Colonic mucosa (tissue), 4 donors: ENCODE measurements at regions not wholly inside any gene's neighbourhood (a gene's known extent, or its start where the extent isn't known, plus 50 kb on each side); places are given as distances from the start of the nearest gene placed in this dataset.
"Not testable (repeated sequence)": the region's sequence is repeated elsewhere in the genome, so short reads cannot be mapped to it uniquely, and the experiment has no call there.

ENCODE experiments used
- DNase-seq: peaks from one replicate; pipeline ENCODE4 v3.0.0-alpha.2; 2020
- H3K27ac ChIP-seq: fragments of 200-600 bp; one replicate; pipeline ENCODE4 v1.8.0; 2021
- H3K27me3 ChIP-seq: fragments of 200-600 bp; one replicate; pipeline ENCODE4 v1.8.0; 2021
- H3K36me3 ChIP-seq: fragments of 200-600 bp; one replicate; pipeline ENCODE4 v1.8.0; 2021
- H3K4me1 ChIP-seq: fragments of 200-600 bp; one replicate; pipeline ENCODE4 v1.8.0; 2021; ENCODE audit warnings: mild to moderate bottlenecking
- H3K4me3 ChIP-seq: fragments of 200-600 bp; one replicate; pipeline ENCODE4 v1.8.0; 2021
- H3K9ac ChIP-seq, 2 donors: one replicate each; pipeline ENCODE4 v1.7.0; 2013; ENCODE audit warnings: control low read depth in 2 of 2, low read depth in 2 of 2, low read length in 2 of 2
- H3K9me3 ChIP-seq: fragments of 200-600 bp; one replicate; pipeline ENCODE4 v1.8.0; 2021
- intact Hi-C: fragments of 100-400 bp; cut with DNase I; formaldehyde crosslinking; loops from one replicate; pipeline ENCODE4 v1.14.1; 2022
- TF ChIP-seq, protein P1 (sequence below): fragments of 200-600 bp; IDR thresholded peaks from one replicate; pipeline ENCODE4 v1.8.0; 2022; ENCODE audit warnings: antibody characterized with exemption, mild to moderate bottlenecking
- donor health status: healthy.
- donor health status: DM: no; HTN: no; CAD: no.
- donor health status: DM: no; HTN: no; CAD: no.

DNA sequence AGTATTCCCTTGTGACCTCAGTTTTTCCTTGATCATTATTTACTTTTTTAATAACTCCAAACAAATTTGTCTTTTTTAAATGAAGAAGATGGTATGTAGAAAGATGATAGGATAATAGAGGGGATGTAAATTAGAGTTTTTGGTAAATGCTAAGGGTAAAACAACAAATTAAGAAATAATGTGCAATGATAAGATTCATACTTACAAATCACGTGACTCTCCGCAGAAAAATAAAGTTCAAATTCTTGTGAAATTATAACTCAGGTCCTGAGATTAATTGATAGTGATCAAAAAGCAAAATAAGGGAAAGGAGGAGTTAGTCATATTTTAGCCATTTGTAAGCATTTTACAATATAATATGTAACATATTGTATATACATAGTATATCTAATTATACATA is 304.1 kb upstream of the KCNH7 start:
- Histone ChIP-seq H3K27me3 (no peaks in the 10 kb centered on the region), H3K9me3 (no peaks in the 10 kb centered on the region), H3K27ac (no peak overlapping the region), H3K4me1 (no peaks in the 10 kb centered on the region), H3K9ac (no peak overlapping the region), H3K36me3 (no peaks in the 10 kb centered on the region), H3K4me3 (no peak overlapping the region)
- intact Hi-C loops: no loop called here
- DNase-seq: no peak
- TF ChIP-seq, protein P1, sequence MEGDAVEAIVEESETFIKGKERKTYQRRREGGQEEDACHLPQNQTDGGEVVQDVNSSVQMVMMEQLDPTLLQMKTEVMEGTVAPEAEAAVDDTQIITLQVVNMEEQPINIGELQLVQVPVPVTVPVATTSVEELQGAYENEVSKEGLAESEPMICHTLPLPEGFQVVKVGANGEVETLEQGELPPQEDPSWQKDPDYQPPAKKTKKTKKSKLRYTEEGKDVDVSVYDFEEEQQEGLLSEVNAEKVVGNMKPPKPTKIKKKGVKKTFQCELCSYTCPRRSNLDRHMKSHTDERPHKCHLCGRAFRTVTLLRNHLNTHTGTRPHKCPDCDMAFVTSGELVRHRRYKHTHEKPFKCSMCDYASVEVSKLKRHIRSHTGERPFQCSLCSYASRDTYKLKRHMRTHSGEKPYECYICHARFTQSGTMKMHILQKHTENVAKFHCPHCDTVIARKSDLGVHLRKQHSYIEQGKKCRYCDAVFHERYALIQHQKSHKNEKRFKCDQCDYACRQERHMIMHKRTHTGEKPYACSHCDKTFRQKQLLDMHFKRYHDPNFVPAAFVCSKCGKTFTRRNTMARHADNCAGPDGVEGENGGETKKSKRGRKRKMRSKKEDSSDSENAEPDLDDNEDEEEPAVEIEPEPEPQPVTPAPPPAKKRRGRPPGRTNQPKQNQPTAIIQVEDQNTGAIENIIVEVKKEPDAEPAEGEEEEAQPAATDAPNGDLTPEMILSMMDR: no peak

DNA sequence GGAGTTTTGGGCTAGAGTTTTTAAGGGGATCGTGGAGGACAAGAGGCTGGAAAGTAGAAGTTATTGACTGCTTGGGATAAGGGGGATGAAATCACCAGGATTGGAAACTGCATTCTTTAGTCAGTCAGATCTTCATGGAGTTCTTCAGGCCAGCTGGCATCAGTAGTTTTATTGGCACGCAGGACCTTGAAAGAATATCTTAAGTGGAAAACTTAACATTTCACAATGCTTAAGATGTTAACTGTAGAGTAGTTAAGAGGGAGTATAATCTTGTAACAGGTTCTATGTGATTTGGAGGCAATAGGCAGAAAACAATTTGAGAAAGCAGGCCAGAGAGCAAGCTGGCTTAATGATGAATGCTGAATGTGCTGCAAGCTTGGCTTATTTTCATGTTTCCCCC is 300.4 kb upstream of the KCNH7 start:
- no peaks in the 10 kb centered on the region for H3K9me3 ChIP-seq
- TF ChIP-seq, protein P1: no peak
- H3K27me3 ChIP-seq: no peaks in the 10 kb centered on the region
- H3K36me3 ChIP-seq: no peaks in the 10 kb centered on the region
- H3K27ac ChIP-seq: no peak overlapping the region
- H3K4me1 ChIP-seq: no peaks in the 10 kb centered on the region
- no peak overlapping the region for H3K4me3 ChIP-seq
- no peak overlapping the region for H3K9ac ChIP-seq
- intact Hi-C loops: no loop called here
- no peak for DNase-seq

DNA sequence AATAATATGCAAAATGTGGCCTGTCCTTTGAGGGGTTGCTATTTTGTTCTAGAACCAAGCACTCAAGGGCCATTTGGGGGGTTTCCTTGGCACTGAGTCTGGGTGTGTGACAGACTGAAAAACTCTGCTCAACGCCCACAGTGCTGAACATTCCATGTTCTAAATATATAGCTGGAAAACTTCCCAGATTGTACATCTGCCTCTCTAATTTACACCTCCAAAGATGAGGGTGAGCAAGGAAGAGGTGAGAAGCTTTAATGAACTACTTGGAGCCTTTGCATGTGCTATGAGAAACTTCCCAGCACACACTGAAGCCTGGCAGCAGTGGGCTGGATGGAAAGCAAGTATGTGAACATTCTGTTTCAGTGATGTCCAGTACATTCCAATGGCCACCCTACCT is 296.7 kb upstream of the KCNH7 start:
- DNase-seq: no peak
- TF ChIP-seq, protein P1: no peak
- H3K9ac ChIP-seq: no peak overlapping the region
- H3K4me3 ChIP-seq: no peak overlapping the region
- intact Hi-C loops: no loop called here
- no peak overlapping the region for H3K27ac ChIP-seq
- H3K4me1 ChIP-seq: no peaks in the 10 kb centered on the region
- H3K36me3 ChIP-seq: no peaks in the 10 kb centered on the region
- no peaks in the 10 kb centered on the region for H3K27me3 ChIP-seq
- no peaks in the 10 kb centered on the region for H3K9me3 ChIP-seq

DNA sequence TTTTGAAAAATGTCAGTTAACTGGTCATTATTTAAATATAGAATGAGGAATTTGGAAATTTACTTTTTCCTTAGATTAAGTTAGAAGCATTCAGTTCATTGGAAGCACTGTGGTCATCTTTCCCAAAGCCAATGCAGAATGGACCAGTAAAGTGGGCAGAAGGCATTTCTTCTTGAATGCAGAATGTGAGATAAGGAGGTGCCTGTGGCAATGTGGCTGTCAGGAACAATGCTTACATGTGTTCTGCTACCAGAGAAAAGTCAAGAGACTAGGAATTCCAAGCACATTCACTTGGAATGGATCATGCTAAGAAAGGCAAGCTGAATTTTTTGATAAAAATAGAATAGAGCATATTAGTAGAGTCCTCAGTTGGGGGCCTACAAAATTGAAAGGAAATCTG is 295.0 kb upstream of the KCNH7 start:
- no peak overlapping the region for H3K27ac ChIP-seq
- no peak overlapping the region for H3K9ac ChIP-seq
- no peaks in the 10 kb centered on the region for H3K36me3 ChIP-seq
- H3K27me3 ChIP-seq: no peaks in the 10 kb centered on the region
- DNase-seq: no peak
- no peaks in the 10 kb centered on the region for H3K4me1 ChIP-seq
- TF ChIP-seq, protein P1: no peak
- no peak overlapping the region for H3K4me3 ChIP-seq
- H3K9me3 ChIP-seq: no peaks in the 10 kb centered on the region
- intact Hi-C loops: no loop called here

DNA sequence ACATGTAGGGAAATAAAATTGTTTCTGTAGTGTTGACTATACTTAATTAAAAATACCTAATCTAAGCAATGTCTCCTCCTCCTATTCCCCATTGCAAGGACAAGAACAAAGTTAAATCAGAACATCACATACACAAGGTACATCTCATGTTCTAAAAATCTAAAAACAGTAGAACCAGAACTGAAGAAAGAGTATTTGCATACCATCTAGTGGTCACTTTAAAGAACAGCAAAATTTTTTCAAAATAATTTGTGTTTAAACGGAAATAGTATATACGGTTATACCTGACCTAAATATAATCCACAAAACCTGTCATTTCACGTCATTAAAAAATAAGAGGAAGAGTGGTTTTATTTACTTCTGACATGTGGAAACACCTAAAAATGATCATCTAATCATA is 294.3 kb upstream of the KCNH7 start:
- Histone ChIP-seq H3K4me3 (no peak overlapping the region), H3K9me3 (no peaks in the 10 kb centered on the region), H3K27me3 (no peaks in the 10 kb centered on the region), H3K4me1 (no peaks in the 10 kb centered on the region), H3K36me3 (no peaks in the 10 kb centered on the region), H3K27ac (no peak overlapping the region), H3K9ac (no peak overlapping the region)
- intact Hi-C loops: no loop called here
- no peak for DNase-seq
- TF ChIP-seq, protein P1: no peak

DNA sequence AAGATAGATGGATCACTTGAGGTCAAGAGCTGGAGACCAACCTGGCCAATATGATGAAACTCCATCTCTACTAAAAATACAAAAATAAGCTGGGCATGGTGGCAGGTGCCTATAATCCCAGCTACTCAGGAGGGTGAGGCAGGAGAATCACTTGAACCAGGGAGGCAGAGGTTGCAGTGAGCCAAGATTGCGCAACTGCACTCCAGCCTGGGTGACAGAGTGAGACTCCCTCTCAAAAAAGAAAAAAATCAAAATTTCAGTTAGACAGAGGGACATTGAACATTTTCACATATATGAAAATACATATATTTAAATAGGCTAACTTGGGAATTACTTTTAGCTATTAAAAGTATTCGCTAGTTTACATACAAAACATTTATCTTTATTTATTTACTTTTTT is 293.6 kb upstream of the KCNH7 start:
- H3K27me3 ChIP-seq, H3K36me3 ChIP-seq, H3K9me3 ChIP-seq, DNase-seq, H3K4me3 ChIP-seq, H3K4me1 ChIP-seq, intact Hi-C loops, H3K27ac ChIP-seq, H3K9ac ChIP-seq: not testable (repeated sequence)
